Osteocyte (in vitro differentiated cells): ENCODE measurements at regions not wholly inside any gene's neighbourhood (a gene's known extent, or its start where the extent isn't known, plus 50 kb on each side); places are given as distances from the start of the nearest gene placed in this dataset.
"Not testable (repeated sequence)": the region's sequence is repeated elsewhere in the genome, so short reads cannot be mapped to it uniquely, and the experiment has no call there.

Experiments used
- DNase-seq: peaks from one replicate; pipeline ENCODE4 v3.0.0; 2021; ENCODE audit warnings: mixed read lengths; ENCODE audit not compliant: unreplicated experiment; ENCODE audit errors: extremely low spot score
- H3K27ac Mint-ChIP-seq: one replicate; pipeline ENCODE4 v1.8.0; 2021; ENCODE audit warnings: mild to moderate bottlenecking, mixed read lengths; ENCODE audit not compliant: unreplicated experiment
- H3K27me3 Mint-ChIP-seq: one replicate; pipeline ENCODE4 v1.8.0; 2021; ENCODE audit warnings: mixed read lengths; ENCODE audit not compliant: unreplicated experiment
- H3K36me3 Mint-ChIP-seq: one replicate; pipeline ENCODE4 v1.8.0; 2021; ENCODE audit warnings: mixed read lengths; ENCODE audit not compliant: unreplicated experiment
- H3K4me1 Mint-ChIP-seq: one replicate; pipeline ENCODE4 v1.8.0; 2021; ENCODE audit warnings: mixed read lengths; ENCODE audit not compliant: unreplicated experiment
- H3K4me3 Mint-ChIP-seq: one replicate; pipeline ENCODE4 v1.8.0; 2021; ENCODE audit warnings: mild to moderate bottlenecking, moderate library complexity, mixed read lengths; ENCODE audit not compliant: unreplicated experiment
- H3K9me3 Mint-ChIP-seq: one replicate; pipeline ENCODE4 v1.8.0; 2021; ENCODE audit warnings: mixed read lengths; ENCODE audit not compliant: unreplicated experiment
- TF ChIP-seq, protein P1 (sequence below): fragments of 200-600 bp; sonication (generic); IDR thresholded peaks from 2 replicates; pipeline ENCODE4 v1.5.0; 2021; ENCODE audit warnings: antibody characterized with exemption, mild to moderate bottlenecking, moderate library complexity

DNA sequence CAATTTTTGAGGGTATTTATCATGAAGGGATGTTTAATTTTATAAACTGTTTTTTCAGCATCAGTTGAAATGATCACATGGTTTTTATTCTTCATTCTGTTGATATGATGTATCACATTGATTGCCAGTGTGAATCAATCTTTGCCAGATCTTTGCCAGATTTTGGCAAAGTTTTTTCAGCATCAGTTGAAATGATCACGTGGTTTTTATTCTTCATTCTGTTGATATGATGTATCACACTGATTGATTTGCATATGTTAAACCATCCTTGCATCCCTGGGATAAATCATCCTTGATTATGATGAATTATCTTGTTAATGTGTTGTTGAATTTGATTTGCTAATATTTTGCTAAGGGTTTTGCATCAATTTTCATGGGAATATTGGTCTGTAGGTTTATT lies 140.9 kb upstream of the TAS2R1 start:
- TF ChIP-seq, protein P1, sequence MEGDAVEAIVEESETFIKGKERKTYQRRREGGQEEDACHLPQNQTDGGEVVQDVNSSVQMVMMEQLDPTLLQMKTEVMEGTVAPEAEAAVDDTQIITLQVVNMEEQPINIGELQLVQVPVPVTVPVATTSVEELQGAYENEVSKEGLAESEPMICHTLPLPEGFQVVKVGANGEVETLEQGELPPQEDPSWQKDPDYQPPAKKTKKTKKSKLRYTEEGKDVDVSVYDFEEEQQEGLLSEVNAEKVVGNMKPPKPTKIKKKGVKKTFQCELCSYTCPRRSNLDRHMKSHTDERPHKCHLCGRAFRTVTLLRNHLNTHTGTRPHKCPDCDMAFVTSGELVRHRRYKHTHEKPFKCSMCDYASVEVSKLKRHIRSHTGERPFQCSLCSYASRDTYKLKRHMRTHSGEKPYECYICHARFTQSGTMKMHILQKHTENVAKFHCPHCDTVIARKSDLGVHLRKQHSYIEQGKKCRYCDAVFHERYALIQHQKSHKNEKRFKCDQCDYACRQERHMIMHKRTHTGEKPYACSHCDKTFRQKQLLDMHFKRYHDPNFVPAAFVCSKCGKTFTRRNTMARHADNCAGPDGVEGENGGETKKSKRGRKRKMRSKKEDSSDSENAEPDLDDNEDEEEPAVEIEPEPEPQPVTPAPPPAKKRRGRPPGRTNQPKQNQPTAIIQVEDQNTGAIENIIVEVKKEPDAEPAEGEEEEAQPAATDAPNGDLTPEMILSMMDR = no peak
- H3K27ac Mint-ChIP-seq = no peak overlapping the region
- DNase-seq = no peak
- H3K4me3 Mint-ChIP-seq = no peak overlapping the region
- H3K36me3 Mint-ChIP-seq = peaks cover 11% of the 10 kb centered on the region
- H3K27me3 Mint-ChIP-seq = no peaks in the 10 kb centered on the region
- H3K4me1 Mint-ChIP-seq = no peaks in the 10 kb centered on the region
- H3K9me3 Mint-ChIP-seq = peaks cover 25% of the 10 kb centered on the region

DNA sequence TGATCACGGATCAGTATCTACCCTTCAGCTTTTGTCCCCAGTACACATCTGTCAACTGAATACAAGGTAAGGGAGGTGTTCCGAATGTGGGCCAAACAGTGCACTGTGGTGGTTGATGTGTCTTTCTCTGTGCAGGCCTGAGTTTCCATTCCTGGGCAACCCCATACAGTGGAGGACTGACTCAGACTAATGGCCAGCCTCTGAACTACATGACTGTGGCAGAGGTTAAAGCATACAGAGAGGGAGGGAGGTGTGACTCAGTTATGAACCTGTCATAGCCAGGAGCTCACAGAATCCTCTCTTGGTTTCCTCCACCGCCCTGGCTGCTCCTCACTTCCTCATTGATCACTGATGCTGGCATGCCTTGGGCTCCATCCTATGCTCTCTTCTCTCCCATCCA lies 136.4 kb upstream of the TAS2R1 start:
- H3K27ac Mint-ChIP-seq = no peak overlapping the region
- H3K4me3 Mint-ChIP-seq = no peak overlapping the region
- no peaks in the 10 kb centered on the region for H3K27me3 Mint-ChIP-seq
- peaks cover 4% of the 10 kb centered on the region for H3K9me3 Mint-ChIP-seq
- DNase-seq = no peak
- H3K36me3 Mint-ChIP-seq = peaks cover 3% of the 10 kb centered on the region
- TF ChIP-seq, protein P1 = no peak
- H3K4me1 Mint-ChIP-seq = peaks cover 31% of the 10 kb centered on the region

GRCh38 chr5:9765419-9766140 lies 135.4 kb upstream of the TAS2R1 start:
- peak overlapping the region; percentile 3 for H3K27ac Mint-ChIP-seq
- H3K36me3 Mint-ChIP-seq = no peaks in the 10 kb centered on the region
- peaks cover 41% of the 10 kb centered on the region for H3K4me1 Mint-ChIP-seq
- no peak for DNase-seq
- TF ChIP-seq, protein P1 = no peak
- no peak overlapping the region for H3K4me3 Mint-ChIP-seq
- H3K27me3 Mint-ChIP-seq = no peaks in the 10 kb centered on the region
- H3K9me3 Mint-ChIP-seq = no peaks in the 10 kb centered on the region

- DNase-seq = no peak
- H3K27me3 Mint-ChIP-seq = no peaks in the 10 kb centered on the region
Measured at GRCh38 chr5:9761706-9762105, 131.6 kb upstream of the TAS2R1 start.

DNA sequence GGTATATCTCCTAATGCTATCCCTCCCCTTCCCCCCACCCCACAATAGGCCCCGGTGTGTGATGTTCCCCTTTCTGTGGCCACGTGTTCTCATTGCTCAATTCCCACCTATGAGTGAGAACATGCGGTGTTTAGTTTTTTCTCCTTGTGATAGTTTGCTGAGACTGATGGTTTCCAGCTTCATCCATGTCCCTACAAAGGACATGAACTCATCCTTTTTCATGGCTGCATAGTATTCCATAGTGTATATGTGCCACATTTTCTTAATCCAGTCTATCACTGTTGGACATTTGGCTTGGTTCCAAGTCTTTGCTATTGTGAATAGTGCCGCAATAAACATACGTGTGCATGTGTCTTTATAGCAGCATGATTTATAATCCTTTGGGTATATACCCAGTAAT lies 122.5 kb upstream of the TAS2R1 start:
- H3K4me3 Mint-ChIP-seq, DNase-seq, H3K27me3 Mint-ChIP-seq, H3K4me1 Mint-ChIP-seq, H3K36me3 Mint-ChIP-seq, H3K27ac Mint-ChIP-seq: not testable (repeated sequence)
- H3K9me3 Mint-ChIP-seq = peaks cover 13% of the 10 kb centered on the region

More at GRCh38 chr5:9761706-9762105, 131.6 kb upstream of the TAS2R1 start:
- Mint-ChIP-seq H3K4me1 (peaks cover 42% of the 10 kb centered on the region), H3K36me3 (no peaks in the 10 kb centered on the region), H3K9me3 (no peaks in the 10 kb centered on the region), H3K4me3 (no peak overlapping the region), H3K27ac (peak overlapping the region; percentile 41)
- TF ChIP-seq, protein P1 = no peak
